ENCODE measurements at regions not wholly inside any gene's neighbourhood (a gene's known extent, or its start where the extent isn't known, plus 50 kb on each side); places are given as distances from the start of the nearest gene placed in this dataset.

DNA sequence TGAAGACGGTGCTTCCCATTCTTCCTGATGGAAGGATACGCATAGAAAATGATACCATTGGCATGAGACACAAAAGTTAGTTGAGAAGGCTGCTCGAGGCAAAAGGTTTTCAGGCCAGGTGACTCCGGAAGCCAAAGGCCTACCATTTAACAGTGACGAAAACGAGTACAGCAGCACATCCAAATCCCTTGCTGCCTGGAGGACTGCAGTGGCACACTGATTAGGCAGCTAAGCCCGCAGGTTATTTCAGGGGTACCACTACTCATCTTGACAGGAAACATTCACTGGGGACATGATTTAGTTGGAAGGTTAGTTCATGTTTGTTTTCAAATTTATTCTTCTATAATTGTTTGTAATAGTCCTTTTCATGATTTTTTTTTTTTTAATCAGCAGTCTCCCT lies 59.9 kb upstream of the BCHE start:
- intact Hi-C loops (cut with micrococcal nuclease): no loop called here
- Mint-ChIP-seq H3K27ac (ENCODE audit: low read depth, unreplicated experiment) (no peak overlapping the region), H3K4me3 (ENCODE audit: unreplicated experiment) (no peak overlapping the region), H3K36me3 (ENCODE audit: insufficient read depth, unreplicated experiment) (no peaks in the 10 kb centered on the region), H3K4me1 (ENCODE audit: insufficient read depth, unreplicated experiment) (no peaks in the 10 kb centered on the region), H3K9me3 (ENCODE audit: unreplicated experiment) (no peaks in the 10 kb centered on the region), H3K27me3 (ENCODE audit: insufficient read depth, unreplicated experiment) (no peaks in the 10 kb centered on the region)
- no peak for DNase-seq (ENCODE audit: unreplicated experiment)
- CTCF ChIA-PET: interaction anchor here (0.9 kb wide), 1 partner anchor 11 kb away, joined by 3 read pairs; no protein-coding TSS in a partner anchor
- POLR2A ChIA-PET: no interaction called here
- TF ChIP-seq, protein P1, sequence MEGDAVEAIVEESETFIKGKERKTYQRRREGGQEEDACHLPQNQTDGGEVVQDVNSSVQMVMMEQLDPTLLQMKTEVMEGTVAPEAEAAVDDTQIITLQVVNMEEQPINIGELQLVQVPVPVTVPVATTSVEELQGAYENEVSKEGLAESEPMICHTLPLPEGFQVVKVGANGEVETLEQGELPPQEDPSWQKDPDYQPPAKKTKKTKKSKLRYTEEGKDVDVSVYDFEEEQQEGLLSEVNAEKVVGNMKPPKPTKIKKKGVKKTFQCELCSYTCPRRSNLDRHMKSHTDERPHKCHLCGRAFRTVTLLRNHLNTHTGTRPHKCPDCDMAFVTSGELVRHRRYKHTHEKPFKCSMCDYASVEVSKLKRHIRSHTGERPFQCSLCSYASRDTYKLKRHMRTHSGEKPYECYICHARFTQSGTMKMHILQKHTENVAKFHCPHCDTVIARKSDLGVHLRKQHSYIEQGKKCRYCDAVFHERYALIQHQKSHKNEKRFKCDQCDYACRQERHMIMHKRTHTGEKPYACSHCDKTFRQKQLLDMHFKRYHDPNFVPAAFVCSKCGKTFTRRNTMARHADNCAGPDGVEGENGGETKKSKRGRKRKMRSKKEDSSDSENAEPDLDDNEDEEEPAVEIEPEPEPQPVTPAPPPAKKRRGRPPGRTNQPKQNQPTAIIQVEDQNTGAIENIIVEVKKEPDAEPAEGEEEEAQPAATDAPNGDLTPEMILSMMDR (IDR thresholded peaks at IDR 0.05; ENCODE audit: unreplicated experiment): no peak
- no TSS peak for BruUV-seq (replicated peaks)

DNA sequence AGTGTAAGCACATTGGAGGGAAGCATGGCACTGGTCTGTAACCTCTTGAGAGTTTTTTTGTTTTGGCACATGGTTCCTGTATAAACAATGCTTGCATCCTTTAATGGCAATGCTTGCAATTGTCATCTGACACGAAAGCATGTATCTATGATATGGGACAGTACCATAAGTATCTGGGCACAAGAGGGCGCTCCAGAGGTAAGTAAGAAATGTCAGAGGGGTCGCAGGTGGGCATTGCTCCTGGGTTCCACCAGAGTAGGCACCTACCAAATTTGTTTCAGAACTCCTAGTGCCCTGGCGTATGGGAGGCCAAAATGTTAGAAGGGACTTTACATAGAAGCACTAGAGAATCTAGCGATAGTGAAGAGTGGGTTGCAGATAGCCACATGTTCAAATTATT lies 58.7 kb upstream of the BCHE start:
- CTCF ChIA-PET: interaction anchor here (0.5 to 1.3 kb wide), 5 partner anchors 9 to 1756 kb away, joined by 3 to 4 read pairs (median 3); no protein-coding TSS in a partner anchor
- Mint-ChIP-seq H3K9me3 (ENCODE audit: unreplicated experiment) (no peaks in the 10 kb centered on the region), H3K27me3 (ENCODE audit: insufficient read depth, unreplicated experiment) (no peaks in the 10 kb centered on the region), H3K36me3 (ENCODE audit: insufficient read depth, unreplicated experiment) (no peaks in the 10 kb centered on the region), H3K4me1 (ENCODE audit: insufficient read depth, unreplicated experiment) (no peaks in the 10 kb centered on the region), H3K27ac (ENCODE audit: low read depth, unreplicated experiment) (no peak overlapping the region), H3K4me3 (ENCODE audit: unreplicated experiment) (no peak overlapping the region)
- POLR2A ChIA-PET: no interaction called here
- peak; percentile 39 for DNase-seq (ENCODE audit: unreplicated experiment)
- intact Hi-C loops (cut with micrococcal nuclease): no loop called here
- BruUV-seq (replicated peaks): no TSS peak
- TF ChIP-seq, protein P1 (IDR thresholded peaks at IDR 0.05; ENCODE audit: unreplicated experiment): no peak

DNA sequence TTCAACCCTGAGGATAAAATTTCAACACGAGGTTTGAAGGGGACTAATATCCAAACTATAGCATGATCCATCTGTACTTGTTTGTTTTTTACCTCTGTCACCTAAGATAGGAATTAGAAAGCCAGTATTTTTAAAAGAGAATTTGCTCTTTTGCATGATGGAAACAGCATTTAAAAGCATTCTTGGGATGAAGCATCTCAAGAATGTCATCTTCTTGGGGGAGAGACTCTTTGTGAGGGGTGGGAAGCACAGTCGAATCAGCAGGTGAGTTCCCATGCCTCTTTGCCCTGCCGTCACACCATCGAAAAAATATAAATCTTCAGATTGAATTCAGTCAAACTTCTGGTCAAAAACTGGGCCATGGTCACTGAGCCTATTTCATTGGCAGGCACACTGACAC lies 55.3 kb upstream of the BCHE start:
- POLR2A ChIA-PET: no interaction called here
- no peaks in the 10 kb centered on the region for H3K4me1 Mint-ChIP-seq (ENCODE audit: insufficient read depth, unreplicated experiment)
- H3K4me3 Mint-ChIP-seq (ENCODE audit: unreplicated experiment): no peak overlapping the region
- CTCF ChIA-PET: no interaction called here
- BruUV-seq (replicated peaks): no TSS peak
- H3K9me3 Mint-ChIP-seq (ENCODE audit: unreplicated experiment): no peaks in the 10 kb centered on the region
- no peak overlapping the region for H3K27ac Mint-ChIP-seq (ENCODE audit: low read depth, unreplicated experiment)
- no peaks in the 10 kb centered on the region for H3K27me3 Mint-ChIP-seq (ENCODE audit: insufficient read depth, unreplicated experiment)
- TF ChIP-seq, protein P1 (IDR thresholded peaks at IDR 0.05; ENCODE audit: unreplicated experiment): no peak
- H3K36me3 Mint-ChIP-seq (ENCODE audit: insufficient read depth, unreplicated experiment): no peaks in the 10 kb centered on the region
- no peak for DNase-seq (ENCODE audit: unreplicated experiment)
- intact Hi-C loops (cut with micrococcal nuclease): no loop called here
